HG03095 (cell line): ENCODE measurements at regions not wholly inside any gene's neighbourhood (a gene's known extent, or its start where the extent isn't known, plus 50 kb on each side); places are given as distances from the start of the nearest gene placed in this dataset.

Experiments used
- ATAC-seq: cut with Tn5 transposase; IDR thresholded peaks from one replicate; pipeline ENCODE4 v1.9.1; 2021; ENCODE audit warnings: moderate library complexity; ENCODE audit not compliant: unreplicated experiment

DNA sequence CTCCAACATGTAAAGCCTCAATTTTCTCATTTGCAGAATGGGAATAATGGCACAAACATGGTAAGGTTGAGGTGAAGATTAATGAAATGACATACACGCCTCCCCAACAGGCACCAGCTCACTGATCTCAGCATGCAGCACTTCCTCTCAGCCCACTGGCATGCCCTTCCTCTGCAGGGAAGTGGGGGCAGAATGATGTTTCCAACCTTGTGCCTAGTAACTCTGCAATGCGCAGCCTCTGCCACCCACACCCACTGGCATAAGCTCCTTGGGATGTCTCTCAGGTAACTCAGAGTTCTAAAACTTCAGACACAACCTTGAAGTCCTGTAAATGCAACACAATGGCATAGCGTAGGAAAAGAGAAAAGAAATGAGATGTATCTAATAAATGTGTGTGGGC, 540.7 kb downstream of the HTR7 start:
- ATAC-seq = no peak

- ATAC-seq = no peak
Measured at GRCh38 chr10:90318659-90319058, 539.2 kb downstream of the HTR7 start.

DNA sequence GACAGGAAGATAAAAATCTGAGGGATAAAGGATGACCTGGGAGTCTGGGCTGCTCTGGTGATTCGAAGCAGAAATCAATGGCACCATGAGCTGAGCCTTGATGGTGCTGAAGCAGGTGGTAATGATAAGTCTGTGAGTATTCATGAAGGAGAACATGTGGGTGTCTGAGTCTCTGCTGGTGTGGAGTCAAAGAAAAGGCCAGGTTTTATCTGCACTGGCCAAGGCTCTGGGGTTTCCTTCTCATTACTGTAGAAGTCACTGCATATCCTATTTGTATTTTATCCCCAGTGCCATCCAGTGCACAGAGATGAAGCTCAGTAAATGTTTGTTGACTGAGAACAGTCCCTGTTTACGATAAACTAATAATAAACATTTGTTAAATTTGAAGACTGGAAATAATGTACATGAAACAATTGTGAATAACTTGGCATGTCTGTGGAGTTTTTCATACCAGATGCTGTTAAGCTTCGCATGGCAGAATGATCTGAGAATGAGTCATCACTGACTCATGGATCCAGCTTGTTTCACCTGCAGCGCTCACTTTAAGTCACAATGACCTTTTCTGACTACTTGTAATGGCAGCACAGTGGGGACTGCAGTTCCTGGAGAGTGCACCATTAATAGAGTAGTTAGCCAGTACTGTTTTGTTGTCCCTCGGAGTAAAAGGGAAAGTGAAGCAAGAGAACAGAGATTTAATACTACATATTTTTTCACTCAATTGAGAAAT, 538.5 kb downstream of the HTR7 start:
- ATAC-seq = peak; percentile 83

DNA sequence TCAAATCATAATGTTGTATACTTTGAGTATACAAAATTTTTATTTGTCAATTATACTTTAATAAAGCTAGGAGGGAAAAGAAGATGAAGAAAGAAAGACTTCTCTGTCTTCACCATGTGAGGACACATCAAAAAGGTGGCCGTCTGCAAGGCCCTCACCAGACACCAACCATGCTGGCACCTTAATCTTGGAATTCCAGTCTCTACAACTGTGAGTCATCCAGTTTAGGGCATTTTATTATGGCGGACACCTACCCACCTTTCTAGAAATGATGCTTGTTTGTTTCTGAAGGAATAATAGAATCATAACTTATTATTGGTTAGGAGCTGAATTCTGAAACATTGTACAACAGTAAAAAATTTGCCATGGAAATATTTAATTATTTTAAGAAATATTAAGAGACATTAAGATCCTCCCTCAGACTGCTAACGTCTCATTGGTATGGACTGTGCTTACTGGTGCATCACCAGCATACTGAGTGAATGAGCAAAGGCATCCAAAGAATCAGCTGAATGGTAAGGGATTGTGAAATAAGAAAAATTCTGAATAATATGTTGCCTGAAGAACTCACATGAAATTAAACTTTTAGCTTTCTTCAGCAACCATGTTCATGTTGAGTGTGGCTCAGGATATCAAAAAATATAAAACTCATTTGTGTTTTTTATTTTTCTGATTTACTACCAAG, 536.6 kb downstream of the HTR7 start:
- ATAC-seq = no peak

DNA sequence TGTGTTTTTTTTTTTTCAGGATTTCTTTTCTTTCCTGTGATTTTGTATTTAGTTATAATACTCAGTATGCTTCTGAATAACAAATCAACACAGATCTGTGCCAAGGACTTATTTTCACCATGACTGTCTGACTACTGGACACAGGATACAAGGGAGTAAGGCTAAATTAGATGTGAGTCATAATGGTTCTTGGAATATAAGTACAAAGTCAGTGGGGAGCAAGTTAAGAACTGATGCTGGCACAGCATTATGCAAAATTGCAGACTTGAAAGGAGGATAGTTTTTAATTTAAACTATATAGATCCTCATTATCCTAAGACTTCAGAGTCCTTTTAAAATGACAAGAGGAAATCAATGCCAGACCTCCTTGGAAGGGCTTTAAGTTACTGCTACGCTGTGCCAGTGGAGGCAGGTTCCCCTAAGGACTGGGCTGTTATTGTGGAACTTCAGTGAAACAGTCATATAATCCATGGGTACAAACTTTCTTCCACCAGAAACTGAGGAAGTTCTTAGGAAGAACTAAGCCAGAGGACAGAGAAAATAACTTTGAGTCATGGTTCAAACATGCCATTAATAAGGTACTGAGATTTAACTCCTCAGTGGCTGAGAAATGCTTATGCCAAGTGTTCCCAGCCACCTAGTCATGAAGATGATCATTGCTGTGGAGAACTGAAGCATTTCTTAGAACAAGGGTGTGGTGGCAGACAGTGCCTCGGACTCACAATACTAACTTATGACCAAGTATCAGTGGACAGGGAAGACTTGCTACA, 531.2 kb downstream of the HTR7 start:
- no peak for ATAC-seq

DNA sequence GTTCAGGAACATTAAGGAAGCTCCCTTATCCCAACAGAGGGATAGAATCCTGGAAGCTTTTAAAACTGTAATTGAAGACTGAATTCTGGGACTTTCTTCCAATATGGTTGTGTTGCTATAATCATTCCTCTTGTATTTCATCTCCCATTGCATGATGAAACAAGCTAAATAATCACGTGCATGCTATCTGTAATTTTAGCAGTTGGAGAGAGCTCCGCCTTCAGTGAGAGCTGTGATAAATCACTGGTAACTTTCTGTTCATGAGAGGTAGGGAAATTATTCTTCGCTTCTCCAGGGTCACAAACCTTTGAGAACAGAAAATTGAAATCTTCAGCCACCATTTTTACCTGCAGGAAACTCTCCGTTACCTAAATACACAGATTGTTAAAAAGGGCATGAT, 530.2 kb downstream of the HTR7 start:
- no peak for ATAC-seq

DNA sequence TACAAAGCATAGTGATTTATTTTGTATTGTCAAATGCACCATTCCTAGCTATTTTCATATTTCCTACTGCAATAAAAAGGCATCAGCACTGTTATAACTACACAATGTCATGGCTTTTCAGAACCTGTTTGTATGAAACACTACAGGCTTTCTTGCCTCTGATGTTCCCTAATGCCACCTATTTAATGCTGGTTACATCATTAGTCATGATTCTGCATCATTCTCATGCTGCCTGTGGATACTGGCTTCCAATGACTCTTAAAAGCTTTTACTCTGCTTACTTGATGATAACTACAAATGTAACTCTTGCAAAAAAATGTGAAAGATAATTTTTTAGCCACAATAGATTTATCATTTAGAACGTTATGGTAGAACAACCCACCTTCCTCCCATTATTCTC, 529.4 kb downstream of the HTR7 start:
- ATAC-seq = no peak

GRCh38 chr10:90328896-90329295, 528.9 kb downstream of the HTR7 start:
- ATAC-seq = no peak

- no peak for ATAC-seq
Measured at GRCh38 chr10:90337316-90337715, 520.5 kb downstream of the HTR7 start.

- no peak for ATAC-seq
Measured at GRCh38 chr10:90342480-90342879, 515.4 kb downstream of the HTR7 start.

DNA sequence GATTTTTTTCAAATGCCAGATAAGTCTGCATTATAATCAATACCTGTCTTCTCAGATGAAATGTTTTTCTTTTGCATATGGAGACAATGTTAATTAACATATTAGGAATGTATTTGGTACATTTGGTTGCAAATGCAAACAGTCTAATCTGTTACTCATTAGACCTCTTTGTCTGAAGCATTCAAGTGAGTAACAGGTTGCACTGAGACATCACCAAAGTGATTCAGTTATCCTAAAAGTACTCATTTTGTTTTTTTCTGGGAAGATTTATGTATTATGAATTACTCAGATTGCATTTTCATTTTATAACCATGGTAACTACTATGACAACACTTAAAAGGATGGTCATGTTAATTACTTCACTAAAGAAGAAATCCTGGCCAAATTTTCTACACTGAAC, 513.6 kb downstream of the HTR7 start:
- ATAC-seq = no peak

GRCh38 chr10:90347239-90347638, 510.6 kb downstream of the HTR7 start:
- ATAC-seq = no peak

DNA sequence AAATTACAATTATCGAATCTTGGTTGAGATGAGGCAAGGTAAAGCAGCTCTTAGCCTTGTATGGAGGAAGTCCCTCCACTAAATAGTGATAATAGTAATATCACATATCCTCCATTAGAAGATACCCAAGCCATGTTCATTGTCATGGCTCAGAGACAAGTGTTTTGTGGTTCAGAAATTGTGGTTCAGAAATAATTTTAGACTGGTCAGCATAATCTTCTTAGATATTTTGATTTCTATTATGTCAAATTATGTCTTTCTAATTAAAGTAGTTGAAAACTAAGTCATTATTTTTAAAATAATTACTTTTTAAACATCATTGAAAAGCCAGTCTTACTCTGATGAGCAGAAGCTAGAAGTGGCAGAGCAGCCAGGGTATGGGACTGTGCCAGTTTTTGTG, 507.7 kb downstream of the HTR7 start:
- no peak for ATAC-seq

- ATAC-seq = no peak
Measured at GRCh38 chr10:90352288-90352687, 505.6 kb downstream of the HTR7 start.

DNA sequence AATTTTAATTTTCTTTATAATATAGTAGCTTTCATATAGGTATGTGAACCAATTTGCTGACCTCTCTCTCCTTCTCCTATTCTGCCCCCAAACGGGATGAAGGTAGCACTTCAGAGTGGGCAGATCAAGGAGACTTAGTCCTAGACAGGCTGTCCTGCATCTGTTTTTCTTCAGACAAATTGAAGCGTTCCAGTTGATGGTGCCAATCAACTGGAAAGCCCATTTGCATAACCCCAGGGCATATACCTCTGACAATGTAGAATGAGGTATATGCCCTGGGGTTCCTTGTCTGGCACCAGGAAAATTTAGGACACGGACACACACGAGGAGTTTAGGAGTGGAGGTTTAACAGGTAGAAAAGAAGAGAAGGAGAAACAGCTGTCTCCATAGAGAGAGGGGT, 502.9 kb downstream of the HTR7 start:
- no peak for ATAC-seq

- ATAC-seq = no peak
Measured at GRCh38 chr10:90363799-90364483, 493.9 kb downstream of the HTR7 start.

- ATAC-seq = no peak
Measured at GRCh38 chr10:90372451-90372850, 485.4 kb downstream of the HTR7 start.

DNA sequence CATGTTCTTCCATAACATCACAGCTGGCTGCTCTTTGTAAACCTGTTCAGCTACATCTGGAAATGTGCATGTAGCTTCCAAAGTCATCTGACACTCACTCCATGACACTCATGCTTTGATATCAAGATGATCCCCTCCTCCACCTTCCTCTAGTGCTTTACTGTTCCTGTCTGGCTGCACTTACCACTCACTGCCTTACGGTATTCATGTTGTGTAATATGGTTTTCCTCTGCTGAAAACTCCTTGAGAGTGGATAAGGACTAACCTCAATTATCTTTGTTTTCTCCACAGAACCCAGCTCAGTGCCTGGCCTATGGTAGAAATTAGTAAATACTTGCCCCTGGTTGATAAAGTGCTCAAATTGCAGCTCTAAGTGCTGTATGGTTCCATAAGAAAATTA, 483.9 kb downstream of the HTR7 start:
- ATAC-seq = no peak

GRCh38 chr10:90378524-90379076, 479.2 kb downstream of the HTR7 start:
- no peak for ATAC-seq

DNA sequence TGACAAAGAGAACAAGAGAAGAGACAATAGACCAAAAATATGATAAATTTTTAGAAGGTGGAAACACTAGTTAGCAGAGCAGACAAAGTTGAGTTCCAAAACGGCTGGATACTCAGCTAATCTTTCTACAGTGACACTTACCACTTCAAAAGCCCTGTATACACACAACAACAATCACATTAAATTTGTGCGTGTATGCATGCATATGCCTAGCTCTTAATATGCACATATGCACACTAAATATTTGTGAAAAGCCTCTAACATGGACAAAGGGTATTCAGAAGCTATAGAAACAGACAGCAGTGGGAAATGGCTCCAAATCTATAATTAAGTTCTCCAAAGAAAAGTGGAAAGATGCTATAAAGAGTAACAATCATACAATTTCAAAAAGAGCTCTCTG, 476.4 kb downstream of the HTR7 start:
- no peak for ATAC-seq

- ATAC-seq = no peak
Measured at GRCh38 chr10:90389876-90390275, 468.0 kb downstream of the HTR7 start.
